Neural crest cell (in vitro differentiated cells): ENCODE measurements at regions not wholly inside any gene's neighbourhood (a gene's known extent, or its start where the extent isn't known, plus 50 kb on each side); places are given as distances from the start of the nearest gene placed in this dataset.
"Not testable (repeated sequence)": the region's sequence is repeated elsewhere in the genome, so short reads cannot be mapped to it uniquely, and the experiment has no call there.

Source experiments
- DNase-seq: peaks from one replicate; pipeline ENCODE4 v3.0.0; 2021; ENCODE audit warnings: low read depth, mixed read lengths, low spot score
- H3K27ac Mint-ChIP-seq: one replicate; pipeline ENCODE4 v1.8.0; 2021; ENCODE audit warnings: mild to moderate bottlenecking, mixed read lengths; ENCODE audit not compliant: unreplicated experiment
- H3K27me3 Mint-ChIP-seq: 2 replicates; pipeline ENCODE4 v1.8.0; 2021; ENCODE audit warnings: low read depth, mild to moderate bottlenecking, mixed read lengths
- H3K36me3 Mint-ChIP-seq: 2 replicates; pipeline ENCODE4 v1.8.0; 2021; ENCODE audit warnings: low read depth, mild to moderate bottlenecking, mixed read lengths
- H3K4me1 Mint-ChIP-seq: 2 replicates; pipeline ENCODE4 v1.8.0; 2021; ENCODE audit warnings: mixed read lengths
- H3K4me3 Mint-ChIP-seq: one replicate; pipeline ENCODE4 v1.8.0; 2021; ENCODE audit warnings: mild to moderate bottlenecking, mixed read lengths
- H3K9me3 Mint-ChIP-seq: 2 replicates; pipeline ENCODE4 v1.8.0; 2021; ENCODE audit warnings: mixed read lengths
- CTCF ChIP-seq: fragments of 200-600 bp; sonication (generic); conservative IDR thresholded peaks from 2 replicates; pipeline ENCODE4 v1.5.0; 2021; ENCODE audit warnings: antibody characterized with exemption, mild to moderate bottlenecking

GRCh38 chr11:38756537-38756936, 2158.5 kb upstream of the RAG2 start:
- no peak for DNase-seq
- Mint-ChIP-seq H3K9me3 (peaks cover 4% of the 10 kb centered on the region), H3K4me1 (peaks cover 3% of the 10 kb centered on the region), H3K27me3 (no peaks in the 10 kb centered on the region), H3K4me3 (no peak overlapping the region), H3K27ac (no peak overlapping the region), H3K36me3 (no peaks in the 10 kb centered on the region)
- no peak for TF ChIP-seq CTCF

- peaks cover 3% of the 10 kb centered on the region for H3K9me3 Mint-ChIP-seq
- no peak overlapping the region for H3K27ac Mint-ChIP-seq
- no peak for TF ChIP-seq CTCF
- H3K4me1 Mint-ChIP-seq: no peaks in the 10 kb centered on the region
- H3K27me3 Mint-ChIP-seq: no peaks in the 10 kb centered on the region
- DNase-seq: no peak
- no peaks in the 10 kb centered on the region for H3K36me3 Mint-ChIP-seq
- no peak overlapping the region for H3K4me3 Mint-ChIP-seq
Observed at GRCh38 chr11:38751421-38751820, 2153.4 kb upstream of the RAG2 start.

GRCh38 chr11:38746516-38746915, 2148.5 kb upstream of the RAG2 start:
- H3K4me3 Mint-ChIP-seq, H3K27ac Mint-ChIP-seq, H3K27me3 Mint-ChIP-seq, DNase-seq, H3K9me3 Mint-ChIP-seq, H3K4me1 Mint-ChIP-seq, H3K36me3 Mint-ChIP-seq: not testable (repeated sequence)

GRCh38 chr11:38723361-38723760, 2125.3 kb upstream of the RAG2 start:
- H3K36me3 Mint-ChIP-seq: no peaks in the 10 kb centered on the region
- peaks cover 6% of the 10 kb centered on the region for H3K9me3 Mint-ChIP-seq
- no peaks in the 10 kb centered on the region for H3K4me1 Mint-ChIP-seq
- H3K4me3 Mint-ChIP-seq: no peak overlapping the region
- no peak for DNase-seq
- no peaks in the 10 kb centered on the region for H3K27me3 Mint-ChIP-seq
- TF ChIP-seq CTCF: no peak
- H3K27ac Mint-ChIP-seq: no peak overlapping the region

- no peak for TF ChIP-seq CTCF
- Mint-ChIP-seq H3K4me3 (no peak overlapping the region), H3K9me3 (peaks cover 3% of the 10 kb centered on the region), H3K27ac (no peak overlapping the region), H3K36me3 (no peaks in the 10 kb centered on the region), H3K4me1 (no peaks in the 10 kb centered on the region), H3K27me3 (no peaks in the 10 kb centered on the region)
- no peak for DNase-seq
Observed at GRCh38 chr11:38721586-38722315, 2123.7 kb upstream of the RAG2 start.

- DNase-seq: no peak
- Mint-ChIP-seq H3K4me1 (no peaks in the 10 kb centered on the region), H3K9me3 (no peaks in the 10 kb centered on the region), H3K27ac (peak overlapping the region; percentile 19), H3K27me3 (no peaks in the 10 kb centered on the region), H3K36me3 (no peaks in the 10 kb centered on the region), H3K4me3 (no peak overlapping the region)
- TF ChIP-seq CTCF: no peak
Observed at GRCh38 chr11:38718659-38719058, 2120.6 kb upstream of the RAG2 start.
